ENCODE measurements at regions not wholly inside any gene's neighbourhood (a gene's known extent, or its start where the extent isn't known, plus 50 kb on each side); places are given as distances from the start of the nearest gene placed in this dataset.

GRCh38 chr4:138675685-138676084 is 339.9 kb upstream of the NOCT start:
- TF ChIP-seq CTCF (IDR thresholded peaks at IDR 0.05), result no peak

- TF ChIP-seq CTCF (IDR thresholded peaks at IDR 0.05), result no peak
Observed at GRCh38 chr4:138674209-138674608, 341.4 kb upstream of the NOCT start.

GRCh38 chr4:138673053-138673452 is 342.5 kb upstream of the NOCT start:
- TF ChIP-seq CTCF (IDR thresholded peaks at IDR 0.05), result no peak

- no peak for TF ChIP-seq CTCF (IDR thresholded peaks at IDR 0.05)
Observed at GRCh38 chr4:138672393-138672976, 343.1 kb upstream of the NOCT start.

GRCh38 chr4:138671606-138672084 is 343.9 kb upstream of the NOCT start:
- no peak for TF ChIP-seq CTCF (IDR thresholded peaks at IDR 0.05)

- TF ChIP-seq CTCF (IDR thresholded peaks at IDR 0.05), result no peak
Observed at GRCh38 chr4:138671106-138671505, 344.5 kb upstream of the NOCT start.

GRCh38 chr4:138670681-138671080 is 344.9 kb upstream of the NOCT start:
- no peak for TF ChIP-seq CTCF (IDR thresholded peaks at IDR 0.05)

All from LNCAP (cell line).